ENCODE measurements at regions not wholly inside any gene's neighbourhood (a gene's known extent, or its start where the extent isn't known, plus 50 kb on each side); places are given as distances from the start of the nearest gene placed in this dataset.

- TF ChIP-seq CTCF (conservative IDR thresholded peaks at IDR 0.05; ENCODE audit: low read depth in 2 of 2): no peak
- TF ChIP-seq EZH2phosphoT487 (IDR thresholded peaks at IDR 0.05; ENCODE audit: unreplicated experiment): no peak
- Histone ChIP-seq H3K4me3 (no peak overlapping the region), H3K4me1 (ENCODE audit: insufficient read depth) (peaks cover 43% of the 10 kb centered on the region), H3K79me2 (replicated peaks; ENCODE audit: insufficient read depth) (no peaks in the 10 kb centered on the region), H2AFZ (no peak overlapping the region), H3K36me3 (ENCODE audit: insufficient read depth) (no peaks in the 10 kb centered on the region), H3K9me2 (ENCODE audit: insufficient read depth) (0 out of 2 replicates have a peak, but pooled peaks cover 4% of the 10 kb centered on the region), H4K20me1 (replicated peaks; ENCODE audit: insufficient read depth) (no peaks in the 10 kb centered on the region), H3K27me3 (ENCODE audit: insufficient read depth) (no peaks in the 10 kb centered on the region), H3F3A (replicated peaks; ENCODE audit: low read depth) (no peaks in the 10 kb centered on the region), H3K4me2 (no peak overlapping the region), H3K27ac (ENCODE audit: low read depth) (no peak overlapping the region)
- H3K9me3 Mint-ChIP-seq: peaks cover 60% of the 10 kb centered on the region
- H3K27me3 Mint-ChIP-seq (ENCODE audit: insufficient read depth, low read depth, poor library complexity): peaks cover 2% of the 10 kb centered on the region
- no peak overlapping the region for H3K4me3 Mint-ChIP-seq
- peaks cover 40% of the 10 kb centered on the region for H3K4me1 Mint-ChIP-seq
- no peak for DNase-seq (ENCODE audit: low spot score)
- no peaks in the 10 kb centered on the region for H3K36me3 Mint-ChIP-seq (ENCODE audit: low read depth)
- H3K27ac Mint-ChIP-seq: peak overlapping the region; percentile 80; the same call in 1 of the 2 replicates
- no peak for ATAC-seq
Observed at GRCh38 chr9:118108971-118109370, 404.8 kb downstream of the TLR4 start.

GRCh38 chr9:118109542-118109941, 405.3 kb downstream of the TLR4 start:
- no peak for TF ChIP-seq ETS1 (IDR thresholded peaks at IDR 0.05)
- TF ChIP-seq STAT1 (IDR thresholded peaks at IDR 0.05; ENCODE audit: unreplicated experiment): no peak
- TF ChIP-seq CTCF (conservative IDR thresholded peaks at IDR 0.05; ENCODE audit: low read depth in 2 of 2): no peak
- TF ChIP-seq EZH2 (IDR thresholded peaks at IDR 0.05; ENCODE audit: low read depth, unreplicated experiment): no peak
- TF ChIP-seq JUNB (IDR thresholded peaks at IDR 0.05; ENCODE audit: unreplicated experiment): no peak
- no peak for TF ChIP-seq NANOG (IDR thresholded peaks at IDR 0.05; ENCODE audit: borderline replicate concordance)
- TF ChIP-seq EZH2phosphoT487 (IDR thresholded peaks at IDR 0.05; ENCODE audit: unreplicated experiment): no peak
- TF ChIP-seq POLR2AphosphoS5 (IDR thresholded peaks at IDR 0.05; ENCODE audit: low read depth): no peak
- TF ChIP-seq ZNF462 (CRISPR knock-in tag; IDR thresholded peaks at IDR 0.05): no peak
- H3K27me3 ChIP-seq (ENCODE audit: insufficient read depth): no peaks in the 10 kb centered on the region
- peaks cover 43% of the 10 kb centered on the region for H3K4me1 ChIP-seq (ENCODE audit: insufficient read depth)
- no peaks in the 10 kb centered on the region for H3K36me3 ChIP-seq (ENCODE audit: insufficient read depth)
- H3K4me2 ChIP-seq: no peak overlapping the region; the same call in 1 of the 2 replicates
- no peak overlapping the region for H3K4me3 ChIP-seq
- H2AFZ ChIP-seq: no peak overlapping the region
- H3K4me3 Mint-ChIP-seq: no peak overlapping the region
- no peak overlapping the region for H3K27ac ChIP-seq (ENCODE audit: low read depth)
- peaks cover 35% of the 10 kb centered on the region for H3K4me1 Mint-ChIP-seq
- H3K9me2 ChIP-seq (ENCODE audit: insufficient read depth): 0 out of 2 replicates have a peak, but pooled peaks cover 4% of the 10 kb centered on the region
- no peaks in the 10 kb centered on the region for H3F3A ChIP-seq (replicated peaks; ENCODE audit: low read depth)
- H3K36me3 Mint-ChIP-seq (ENCODE audit: low read depth): no peaks in the 10 kb centered on the region
- peak; percentile 48 for DNase-seq (ENCODE audit: low spot score)
- peaks cover 2% of the 10 kb centered on the region for H3K27me3 Mint-ChIP-seq (ENCODE audit: insufficient read depth, low read depth, poor library complexity)
- H3K27ac Mint-ChIP-seq: no peak overlapping the region
- no peaks in the 10 kb centered on the region for H3K79me2 ChIP-seq (replicated peaks; ENCODE audit: insufficient read depth)
- no peaks in the 10 kb centered on the region for H4K20me1 ChIP-seq (replicated peaks; ENCODE audit: insufficient read depth)
- ATAC-seq: peak; percentile 59
- H3K9me3 Mint-ChIP-seq: peaks cover 59% of the 10 kb centered on the region

Data from GM23338 (cell line).